GM12874 (cell line): ENCODE measurements at regions not wholly inside any gene's neighbourhood (a gene's known extent, or its start where the extent isn't known, plus 50 kb on each side); places are given as distances from the start of the nearest gene placed in this dataset.

Experiments used
- TF ChIP-seq, protein P1 (sequence below): IDR thresholded peaks from 2 replicates; pipeline ENCODE4 v1.5.1; 2011; ENCODE audit warnings: low read depth, mild to moderate bottlenecking, control low read depth, low read length, moderate library complexity; ENCODE audit not compliant: insufficient read depth

DNA sequence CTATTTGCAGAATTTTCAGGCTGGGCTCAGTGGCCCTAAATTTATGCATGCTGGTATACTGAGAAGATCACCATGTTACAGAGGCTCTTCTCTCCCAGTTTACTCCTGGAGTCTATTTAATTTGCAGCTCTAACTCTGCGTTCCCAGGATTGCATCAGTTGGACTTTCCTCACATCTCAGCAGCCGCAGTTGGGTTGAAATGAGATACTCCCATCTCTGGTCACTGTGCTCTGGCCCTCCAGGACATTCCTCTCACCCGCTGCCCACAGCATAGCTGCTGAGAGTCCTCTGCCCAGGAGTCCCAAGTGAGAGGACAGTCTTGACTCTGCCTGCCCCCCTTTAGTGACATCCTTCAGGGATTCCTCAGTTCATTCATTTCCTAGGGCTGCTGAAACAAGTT is 150.9 kb downstream of the LACC1 start:
- TF ChIP-seq, protein P1, sequence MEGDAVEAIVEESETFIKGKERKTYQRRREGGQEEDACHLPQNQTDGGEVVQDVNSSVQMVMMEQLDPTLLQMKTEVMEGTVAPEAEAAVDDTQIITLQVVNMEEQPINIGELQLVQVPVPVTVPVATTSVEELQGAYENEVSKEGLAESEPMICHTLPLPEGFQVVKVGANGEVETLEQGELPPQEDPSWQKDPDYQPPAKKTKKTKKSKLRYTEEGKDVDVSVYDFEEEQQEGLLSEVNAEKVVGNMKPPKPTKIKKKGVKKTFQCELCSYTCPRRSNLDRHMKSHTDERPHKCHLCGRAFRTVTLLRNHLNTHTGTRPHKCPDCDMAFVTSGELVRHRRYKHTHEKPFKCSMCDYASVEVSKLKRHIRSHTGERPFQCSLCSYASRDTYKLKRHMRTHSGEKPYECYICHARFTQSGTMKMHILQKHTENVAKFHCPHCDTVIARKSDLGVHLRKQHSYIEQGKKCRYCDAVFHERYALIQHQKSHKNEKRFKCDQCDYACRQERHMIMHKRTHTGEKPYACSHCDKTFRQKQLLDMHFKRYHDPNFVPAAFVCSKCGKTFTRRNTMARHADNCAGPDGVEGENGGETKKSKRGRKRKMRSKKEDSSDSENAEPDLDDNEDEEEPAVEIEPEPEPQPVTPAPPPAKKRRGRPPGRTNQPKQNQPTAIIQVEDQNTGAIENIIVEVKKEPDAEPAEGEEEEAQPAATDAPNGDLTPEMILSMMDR, result no peak

DNA sequence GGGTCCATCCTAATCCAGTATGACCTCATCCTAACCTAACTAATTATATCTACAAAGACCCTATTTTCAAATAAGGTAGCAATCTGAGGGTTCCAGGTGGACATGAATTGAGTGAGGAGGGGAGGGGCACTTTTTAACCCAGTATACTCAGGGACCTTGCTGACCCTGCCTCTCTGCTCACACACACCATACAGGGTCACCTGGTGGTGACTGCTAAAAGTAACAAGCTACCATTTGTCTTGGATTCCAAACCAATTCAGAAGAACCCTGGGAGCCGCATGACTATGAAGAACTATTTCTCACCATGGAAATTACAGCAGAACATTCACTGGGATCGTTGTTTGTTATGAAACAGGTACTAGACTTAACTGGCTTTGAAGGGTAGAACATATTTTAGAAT is 151.9 kb downstream of the LACC1 start:
- TF ChIP-seq, protein P1, result no peak

DNA sequence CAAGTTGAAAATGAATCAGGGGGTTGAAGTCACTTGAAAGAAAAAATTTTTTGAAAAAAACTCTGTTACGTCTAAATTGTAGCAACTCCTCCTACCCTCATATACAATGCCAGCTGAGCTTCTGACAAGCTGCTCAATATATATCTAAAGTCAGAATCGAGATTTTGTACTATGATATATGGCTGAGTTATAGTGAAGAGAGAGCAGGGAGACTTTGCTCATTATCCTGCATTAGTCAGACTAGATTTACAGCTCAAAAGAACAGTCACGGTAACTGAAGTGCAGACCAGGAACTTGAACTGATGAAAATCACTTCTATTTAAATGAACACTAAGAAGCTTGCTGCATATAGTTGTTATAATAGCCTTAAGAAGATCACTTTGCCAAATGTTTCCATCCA is 153.1 kb downstream of the LACC1 start:
- TF ChIP-seq, protein P1, result no peak

DNA sequence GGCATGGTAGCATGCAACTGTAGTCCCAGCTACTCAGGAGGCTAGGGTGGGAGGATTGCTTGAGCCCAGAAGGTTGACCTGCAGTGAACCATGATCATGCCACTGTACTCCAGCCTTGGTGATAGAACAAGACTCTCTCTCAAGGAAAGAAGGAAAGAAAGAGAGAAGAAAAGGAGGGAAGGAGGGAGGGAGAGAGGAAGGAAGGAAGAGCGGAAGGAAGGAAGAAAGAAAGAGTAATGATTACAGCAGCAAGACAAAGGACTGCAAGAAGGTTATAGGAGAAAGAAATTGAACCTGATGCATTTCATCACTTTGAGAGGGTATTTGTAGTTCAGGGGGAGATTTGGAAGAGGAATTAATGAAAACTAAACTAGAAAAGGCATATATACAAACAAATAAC is 155.7 kb downstream of the LACC1 start:
- TF ChIP-seq, protein P1, result no peak

DNA sequence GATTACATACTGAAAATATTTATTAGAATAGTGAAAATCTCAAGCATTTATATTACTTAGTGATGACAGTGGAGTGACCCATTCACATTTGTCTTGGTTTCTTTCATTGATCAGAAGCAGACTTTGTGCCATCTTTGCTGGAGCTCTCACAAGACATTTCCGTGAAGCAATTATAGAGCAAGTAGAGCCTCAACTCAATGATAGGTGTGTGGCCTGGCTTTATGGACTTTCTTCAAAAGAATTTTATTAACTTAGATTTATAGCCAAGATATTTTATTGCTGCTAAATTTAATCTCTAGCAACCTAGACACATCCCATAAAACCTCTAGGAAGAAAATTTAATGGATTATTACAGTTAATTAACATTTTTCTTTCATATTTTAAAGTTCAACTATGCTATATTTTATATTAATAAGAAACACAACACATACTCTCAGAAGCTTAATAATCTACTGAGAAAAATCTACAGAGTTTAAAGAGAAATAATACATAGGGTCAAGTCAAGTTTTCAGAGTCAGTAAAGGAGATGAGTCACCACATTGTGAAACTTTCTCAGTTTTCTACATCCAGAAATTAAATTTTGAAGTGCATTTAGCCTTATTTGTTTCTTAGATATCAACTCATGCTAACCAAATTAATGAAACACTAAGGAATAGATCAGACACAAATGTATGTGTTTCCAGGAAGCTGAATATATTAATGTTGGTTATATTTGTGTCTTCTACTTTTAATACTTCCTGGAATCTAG is 160.5 kb downstream of the LACC1 start:
- TF ChIP-seq, protein P1, result no peak

DNA sequence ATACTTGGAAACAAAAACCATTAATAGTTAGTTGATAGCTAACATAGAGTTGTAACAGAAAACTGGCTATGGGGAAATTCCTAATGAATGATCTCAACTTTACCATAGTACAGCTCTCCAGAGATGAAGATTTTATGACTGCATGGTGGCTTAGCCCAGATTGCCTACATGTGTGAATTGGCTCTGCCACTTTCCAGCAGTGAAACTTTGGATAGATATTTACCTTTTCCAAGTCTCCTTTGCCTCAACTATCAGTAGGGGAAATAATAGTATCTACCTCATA is 161.1 kb downstream of the LACC1 start:
- TF ChIP-seq, protein P1, result no peak

DNA sequence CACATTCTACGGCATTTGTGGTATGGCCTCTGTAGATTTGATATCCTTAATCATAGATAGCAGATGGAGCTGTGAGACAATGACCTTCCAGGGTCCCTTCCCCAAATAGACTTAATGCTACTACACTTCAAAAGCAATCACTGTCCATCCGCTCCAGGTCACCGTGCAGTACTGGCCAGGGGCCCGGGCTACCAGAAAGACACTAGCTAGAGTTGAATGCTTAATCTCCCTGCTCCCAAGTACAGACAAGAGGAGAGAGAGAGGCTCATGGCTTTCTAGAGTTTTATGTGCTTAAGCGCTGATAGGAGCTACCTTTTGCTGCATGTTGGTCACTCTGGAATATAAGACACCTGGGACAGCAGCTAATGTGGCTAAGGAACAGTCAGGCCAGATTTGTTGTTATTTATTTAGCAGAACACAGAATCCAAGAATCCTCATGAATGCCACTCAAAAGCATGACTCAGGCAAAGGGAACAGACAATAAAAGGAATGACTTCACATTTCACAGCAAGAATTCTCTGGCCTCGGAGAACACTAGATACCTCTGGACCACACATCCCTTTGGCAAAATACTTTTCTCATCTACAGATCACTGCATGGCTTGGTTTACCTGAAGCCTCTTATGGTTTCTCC is 165.0 kb downstream of the LACC1 start:
- TF ChIP-seq, protein P1, result no peak
